NCI-H510A (cell line): ENCODE measurements at regions not wholly inside any gene's neighbourhood (a gene's known extent, or its start where the extent isn't known, plus 50 kb on each side); places are given as distances from the start of the nearest gene placed in this dataset.
"Not testable (repeated sequence)": the region's sequence is repeated elsewhere in the genome, so short reads cannot be mapped to it uniquely, and the experiment has no call there.

ENCODE experiments used
- DNase-seq: peaks from one replicate; lab custom pipeline; 2025; lab: John Stamatoyannopoulos, UW

GRCh38 chr15:35693886-35694285 is 147.9 kb upstream of the DPH6 start:
- no peak for DNase-seq

GRCh38 chr15:35695003-35695402 is 149.0 kb upstream of the DPH6 start:
- no peak for DNase-seq

- no peak for DNase-seq
These were observed 150.8 kb upstream of the DPH6 start for GRCh38 chr15:35696767-35697231.

DNA sequence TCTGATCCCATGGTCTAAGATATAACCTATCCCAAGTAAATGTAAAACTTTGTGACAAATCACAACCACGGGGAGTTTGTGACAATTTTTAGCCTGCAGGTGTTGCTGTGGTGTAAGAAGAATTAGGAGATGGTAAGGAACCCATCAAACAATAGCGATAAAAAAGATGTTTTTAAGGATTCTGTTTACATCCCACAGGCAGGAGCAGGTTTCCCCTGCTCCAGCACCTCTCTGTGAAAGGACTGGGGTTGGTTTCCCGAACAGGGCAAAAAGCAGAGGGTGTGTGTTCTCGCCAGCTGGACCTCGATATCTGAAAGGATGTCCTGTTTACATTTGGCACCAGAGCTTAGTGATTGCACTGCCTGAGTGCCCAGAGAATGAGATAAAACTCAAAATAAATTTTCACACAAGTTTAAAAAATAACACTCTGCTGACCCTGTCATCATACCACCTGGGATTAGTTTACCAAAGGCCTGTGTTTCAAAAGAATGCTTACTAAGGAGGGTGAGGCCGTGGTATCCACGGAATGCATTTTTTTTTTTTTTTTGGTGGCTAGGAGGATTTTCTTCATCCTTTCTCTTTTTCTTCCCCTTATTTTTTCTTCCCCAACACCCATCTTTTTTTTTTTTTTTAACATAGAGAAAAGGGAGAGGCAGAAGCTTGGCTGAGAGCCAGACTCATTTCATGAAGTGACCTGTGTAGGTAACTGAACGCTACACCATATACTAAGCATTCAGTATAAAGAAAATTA is 151.8 kb upstream of the DPH6 start:
- no peak for DNase-seq

DNA sequence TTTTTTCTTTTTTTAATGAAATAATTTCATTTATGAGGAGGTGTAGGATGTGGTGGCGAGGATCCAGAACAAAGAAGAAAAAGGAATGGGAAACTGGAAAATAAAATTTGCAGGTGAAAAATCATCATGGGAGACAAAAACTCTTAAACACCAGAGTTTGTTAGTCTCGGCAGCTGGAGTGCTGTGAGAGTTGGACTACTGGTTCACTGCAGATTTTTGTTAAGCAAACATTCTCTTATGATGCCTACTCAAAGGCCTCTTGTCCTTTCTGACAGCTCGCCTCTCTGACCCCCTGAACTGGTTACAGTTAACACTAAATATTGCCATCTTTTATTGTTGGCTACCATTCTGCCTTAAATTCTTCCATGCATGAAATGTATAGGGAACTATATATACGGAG is 152.4 kb upstream of the DPH6 start:
- DNase-seq: no peak

DNA sequence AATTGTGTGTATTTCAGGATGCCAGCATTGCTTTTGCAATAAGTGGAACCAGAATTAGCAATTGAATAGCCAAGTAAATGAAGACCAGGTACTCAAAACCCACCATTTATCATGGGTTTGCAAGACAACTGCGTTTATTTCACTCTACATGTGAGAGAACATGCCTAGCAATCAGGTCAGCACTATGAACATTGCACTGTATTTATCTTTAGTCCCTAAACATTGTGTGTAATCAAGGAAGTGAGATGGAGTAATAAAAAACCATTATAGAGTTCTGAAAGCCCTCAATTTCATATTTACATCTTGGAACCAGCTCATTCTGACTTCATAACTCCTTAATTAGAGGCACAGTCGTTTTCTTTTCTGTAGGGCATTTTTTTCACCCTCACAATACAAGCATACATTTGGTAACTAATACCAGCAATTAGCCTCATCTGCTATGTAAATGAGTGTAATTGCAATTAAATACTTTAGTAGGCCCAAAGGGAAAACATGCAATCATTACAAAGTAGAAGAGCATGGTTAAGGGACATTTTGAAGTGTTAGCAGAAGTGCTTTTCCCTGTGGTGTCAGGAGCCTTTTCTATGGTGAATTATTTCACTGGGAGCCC is 153.1 kb upstream of the DPH6 start:
- no peak for DNase-seq

DNA sequence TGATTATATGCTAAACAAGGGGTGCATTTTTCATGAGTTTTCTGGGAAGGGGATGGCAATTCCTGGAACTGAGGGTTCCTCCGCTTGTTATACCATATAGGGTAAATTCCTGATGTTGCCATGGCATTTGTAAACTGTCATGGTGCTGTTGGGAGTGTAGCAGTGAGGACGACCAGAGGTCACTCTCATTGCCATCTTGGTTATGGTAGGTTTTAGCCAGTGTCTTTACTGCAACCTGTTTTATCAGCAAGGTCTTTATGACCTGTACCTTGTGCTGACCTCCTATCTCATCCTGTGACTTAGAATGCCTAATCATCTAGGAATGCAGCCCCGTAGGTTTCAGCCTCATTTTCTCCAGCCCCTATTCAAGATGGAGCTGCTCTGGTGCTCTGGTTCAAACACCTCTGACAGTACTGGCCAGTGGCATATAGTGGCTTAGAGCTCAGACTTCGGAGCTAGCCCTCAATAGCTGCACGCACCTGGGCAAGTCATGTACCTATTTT is 154.2 kb upstream of the DPH6 start:
- DNase-seq: not testable (repeated sequence)

DNA sequence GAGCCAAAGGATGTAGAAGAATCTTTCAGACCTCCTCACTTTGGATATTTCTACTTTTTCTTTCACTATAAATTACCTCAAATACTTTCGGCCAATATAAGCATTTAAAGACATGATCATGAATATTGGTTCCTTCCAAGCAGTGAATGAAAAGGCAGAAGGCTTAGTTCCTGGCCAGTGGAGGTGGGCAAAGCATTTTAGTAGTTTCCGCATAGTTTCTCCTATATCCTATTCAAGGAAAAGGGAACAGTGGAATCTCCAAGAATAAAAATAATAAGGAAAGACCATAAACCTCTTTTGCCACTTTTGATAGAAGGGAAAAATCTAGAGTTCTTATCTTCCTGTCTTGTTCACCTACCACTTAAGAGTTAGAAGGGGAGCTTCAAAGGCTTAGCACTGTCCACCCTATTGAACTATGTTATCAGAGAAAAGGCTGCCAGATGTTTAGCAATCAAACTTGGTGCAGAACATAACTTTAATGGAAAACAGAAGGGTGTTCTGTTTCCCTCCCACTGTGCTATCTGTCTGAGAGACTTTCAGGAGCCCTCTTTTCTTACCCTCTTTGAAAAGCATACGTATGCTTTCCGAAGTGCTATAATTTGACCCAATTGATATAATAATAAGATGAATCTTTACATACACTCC is 155.6 kb upstream of the DPH6 start:
- no peak for DNase-seq

GRCh38 chr15:35702946-35703495 is 157.1 kb upstream of the DPH6 start:
- DNase-seq: no peak

GRCh38 chr15:35705030-35705883 is 159.3 kb upstream of the DPH6 start:
- DNase-seq: no peak

DNA sequence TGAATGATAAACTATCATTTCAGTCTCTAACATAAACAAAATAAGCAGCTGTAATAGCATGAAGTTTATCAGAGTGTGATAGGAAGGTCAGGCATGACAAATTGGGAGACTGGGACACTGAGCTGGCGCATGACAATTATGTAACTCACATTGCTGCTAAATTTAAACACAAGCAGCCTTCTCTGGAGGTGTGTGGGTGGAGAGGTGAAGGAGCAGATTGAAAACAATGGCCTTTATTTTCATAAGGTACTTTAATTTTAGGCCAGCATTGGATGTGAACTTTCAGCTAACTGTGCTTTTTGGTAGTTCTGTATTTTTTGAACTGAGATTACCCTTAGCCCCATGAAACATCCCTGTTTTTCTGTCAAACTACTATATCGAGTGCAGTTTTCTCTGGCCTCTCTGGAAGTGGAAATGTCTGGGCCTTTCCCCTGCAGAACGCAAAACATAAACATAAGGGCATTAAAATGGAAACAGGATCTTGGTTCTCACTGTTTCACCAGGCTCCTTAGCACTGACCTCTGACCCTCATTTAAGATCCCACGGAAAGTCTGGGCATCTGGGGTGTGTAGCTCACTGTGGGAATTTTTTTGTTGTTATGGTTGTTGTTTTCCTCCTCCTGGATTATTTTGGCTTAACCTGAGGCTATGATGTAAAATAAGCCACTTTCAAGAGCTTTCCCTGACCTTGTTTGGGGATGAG is 160.1 kb upstream of the DPH6 start:
- DNase-seq: no peak

DNA sequence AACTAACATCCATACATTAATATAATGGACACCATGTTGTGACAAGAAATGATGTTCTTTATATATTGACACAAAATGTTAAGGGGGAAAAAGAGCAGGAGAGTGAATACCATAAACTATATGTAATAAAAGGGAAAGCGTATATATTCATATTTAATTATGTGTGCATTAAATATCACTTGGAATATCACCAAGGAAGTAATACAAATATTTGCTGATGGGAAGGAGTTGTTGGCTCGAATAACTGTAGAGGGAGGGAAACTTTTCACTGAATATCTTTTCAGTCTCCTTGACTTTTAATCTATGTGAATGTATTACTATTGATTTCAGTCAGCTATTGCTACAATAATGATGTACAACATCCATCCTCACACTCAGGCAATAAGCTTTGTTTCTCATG is 167.0 kb upstream of the DPH6 start:
- no peak for DNase-seq

GRCh38 chr15:35713733-35714132 is 167.8 kb upstream of the DPH6 start:
- DNase-seq: no peak

- DNase-seq: no peak
These were observed 171.8 kb upstream of the DPH6 start for GRCh38 chr15:35717721-35718120.

DNA sequence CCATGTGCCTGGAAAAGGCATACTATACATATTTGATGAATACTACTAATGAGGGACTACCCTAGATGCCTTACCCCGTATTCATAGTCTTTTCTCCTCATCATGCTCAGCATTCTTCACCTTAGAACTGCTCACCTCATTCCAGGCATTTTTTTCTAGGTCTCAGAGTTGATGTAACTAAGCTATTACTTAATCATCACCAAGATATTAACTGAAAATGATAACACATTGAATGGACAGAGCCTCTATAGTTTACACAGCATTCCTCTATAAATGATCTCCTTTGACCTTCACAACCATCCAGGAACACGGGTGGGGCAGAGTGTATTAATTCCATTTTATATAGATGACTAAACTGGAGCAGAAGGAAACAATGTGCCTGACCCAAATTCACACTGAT is 174.1 kb upstream of the DPH6 start:
- DNase-seq: no peak

GRCh38 chr15:35720984-35721383 is 175.0 kb upstream of the DPH6 start:
- DNase-seq: no peak

DNA sequence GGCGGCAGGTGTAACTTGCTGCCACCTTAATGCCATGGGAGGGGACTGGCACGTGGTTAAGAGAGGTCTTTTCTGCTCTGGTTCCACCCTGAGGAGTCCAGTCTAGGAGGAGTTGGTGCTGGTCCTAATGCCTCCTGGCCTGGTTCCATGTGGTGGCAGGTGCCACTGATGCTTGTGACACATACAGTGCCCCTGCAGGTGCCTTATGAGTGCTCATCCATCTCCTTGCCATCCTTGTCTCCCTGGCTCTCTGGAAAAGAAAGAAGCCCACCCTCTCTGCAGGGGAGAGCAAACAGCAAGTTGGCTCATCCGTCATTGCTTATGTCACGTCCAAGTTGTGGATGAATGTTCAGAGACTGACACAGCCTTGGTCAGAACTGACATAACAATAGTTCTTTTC is 175.8 kb upstream of the DPH6 start:
- DNase-seq: no peak

GRCh38 chr15:35722501-35722900 is 176.5 kb upstream of the DPH6 start:
- DNase-seq: no peak

DNA sequence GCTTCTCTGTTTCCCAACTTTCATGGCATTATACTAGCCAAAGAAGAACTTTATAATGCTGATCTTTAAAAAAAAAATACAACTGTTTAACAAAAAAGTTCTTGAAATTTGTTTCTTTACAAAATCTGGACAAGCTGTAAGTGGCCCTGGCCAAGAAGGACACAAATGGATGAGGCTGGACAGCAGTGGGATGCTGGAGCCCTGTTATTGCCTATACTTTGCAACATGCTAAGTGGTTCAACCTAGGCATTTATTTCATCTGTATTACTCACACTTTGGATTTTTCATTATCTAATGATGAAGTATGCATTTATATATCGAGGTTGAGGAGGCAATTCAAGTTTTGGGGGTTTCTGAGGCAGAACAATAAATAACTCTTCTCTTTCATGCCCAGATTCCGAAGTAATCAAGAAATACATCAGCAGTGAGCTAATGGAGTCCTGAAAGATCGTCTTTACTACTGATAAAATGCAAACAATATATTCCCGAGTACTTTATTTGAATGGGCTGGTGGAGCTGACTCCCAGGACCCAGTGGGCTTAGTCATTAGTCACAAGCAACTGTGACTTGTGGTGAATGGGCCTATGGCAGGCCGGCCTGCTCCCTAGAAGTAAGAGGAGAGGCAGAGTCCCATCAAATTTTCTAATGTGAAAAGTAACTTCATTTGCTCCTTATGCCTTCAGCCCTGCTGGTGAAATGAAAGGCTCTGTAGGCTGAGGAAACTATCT is 177.3 kb upstream of the DPH6 start:
- no peak for DNase-seq

GRCh38 chr15:35723852-35724251 is 177.9 kb upstream of the DPH6 start:
- no peak for DNase-seq

GRCh38 chr15:35724626-35725025 is 178.7 kb upstream of the DPH6 start:
- DNase-seq: no peak
